ENCODE measurements at regions not wholly inside any gene's neighbourhood (a gene's known extent, or its start where the extent isn't known, plus 50 kb on each side); places are given as distances from the start of the nearest gene placed in this dataset.

- no peak for DNase-seq
Observed at GRCh38 chr18:78736015-78736690, 243.5 kb upstream of the SALL3 start.

DNA sequence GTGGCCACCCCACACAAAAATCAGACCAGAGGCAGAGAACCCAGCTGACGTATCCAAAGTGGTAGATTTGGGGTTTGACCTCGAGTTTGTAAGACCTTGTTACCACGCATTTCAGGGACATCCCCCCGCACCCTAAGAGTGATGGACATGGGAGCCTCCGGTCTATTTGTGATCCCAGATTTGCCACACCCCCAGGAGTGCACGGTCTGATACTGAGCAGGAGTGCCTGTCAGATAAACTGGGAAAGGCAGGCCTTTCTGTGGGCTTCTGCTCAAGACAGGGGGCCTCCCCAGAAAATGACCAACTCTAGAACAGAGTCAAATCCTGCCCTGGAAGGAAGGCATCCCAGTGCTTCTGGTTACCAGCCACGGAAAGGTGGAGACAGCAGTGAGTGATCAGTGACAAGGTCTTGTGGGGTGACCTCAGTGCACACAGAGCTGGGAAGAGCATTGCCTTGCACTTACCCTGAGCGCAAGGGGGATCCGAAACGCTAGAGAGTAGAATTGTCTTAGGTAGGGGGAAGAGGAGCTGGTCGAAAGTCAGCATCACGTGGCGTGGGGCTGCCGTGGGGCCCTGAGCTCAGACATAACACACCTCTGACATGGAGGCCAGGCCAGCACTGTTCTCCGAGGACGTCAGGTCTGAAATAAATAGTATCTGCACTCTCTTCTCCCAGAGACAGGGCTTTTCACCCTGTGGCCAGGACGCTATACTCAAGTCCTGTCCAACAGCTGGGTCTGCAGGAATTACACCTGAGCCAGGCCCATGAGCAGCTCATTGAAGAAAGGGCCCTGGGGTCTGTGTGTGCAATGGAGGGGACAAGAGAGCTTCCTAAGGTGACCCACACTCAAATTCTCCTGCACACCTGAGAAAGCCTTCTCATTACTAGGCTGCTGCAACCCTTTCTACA lies 242.4 kb upstream of the SALL3 start:
- DNase-seq, result no peak

GRCh38 chr18:78738076-78738690 lies 241.4 kb upstream of the SALL3 start:
- DNase-seq, result no peak

DNA sequence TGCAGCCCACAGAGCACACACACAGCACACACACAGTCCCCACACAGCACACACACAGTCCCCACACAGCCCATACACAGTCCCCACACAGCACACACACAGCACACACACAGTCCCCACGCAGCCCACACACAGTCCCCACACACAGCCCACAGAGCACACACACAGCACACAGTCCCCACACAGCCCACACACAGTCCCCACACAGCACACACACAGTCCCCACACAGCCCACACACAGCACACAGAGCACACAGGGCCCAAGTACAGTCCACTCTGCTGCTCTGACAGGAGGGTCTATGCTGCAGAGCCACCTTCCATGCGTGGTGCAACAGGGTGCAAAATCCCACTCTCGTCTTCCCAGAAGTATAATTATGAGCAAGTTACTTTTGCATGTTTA lies 240.5 kb upstream of the SALL3 start:
- DNase-seq, result no peak

- no peak for DNase-seq
Observed at GRCh38 chr18:78739882-78740677, 239.5 kb upstream of the SALL3 start.

GRCh38 chr18:78740876-78741275 lies 238.7 kb upstream of the SALL3 start:
- no peak for DNase-seq

DNA sequence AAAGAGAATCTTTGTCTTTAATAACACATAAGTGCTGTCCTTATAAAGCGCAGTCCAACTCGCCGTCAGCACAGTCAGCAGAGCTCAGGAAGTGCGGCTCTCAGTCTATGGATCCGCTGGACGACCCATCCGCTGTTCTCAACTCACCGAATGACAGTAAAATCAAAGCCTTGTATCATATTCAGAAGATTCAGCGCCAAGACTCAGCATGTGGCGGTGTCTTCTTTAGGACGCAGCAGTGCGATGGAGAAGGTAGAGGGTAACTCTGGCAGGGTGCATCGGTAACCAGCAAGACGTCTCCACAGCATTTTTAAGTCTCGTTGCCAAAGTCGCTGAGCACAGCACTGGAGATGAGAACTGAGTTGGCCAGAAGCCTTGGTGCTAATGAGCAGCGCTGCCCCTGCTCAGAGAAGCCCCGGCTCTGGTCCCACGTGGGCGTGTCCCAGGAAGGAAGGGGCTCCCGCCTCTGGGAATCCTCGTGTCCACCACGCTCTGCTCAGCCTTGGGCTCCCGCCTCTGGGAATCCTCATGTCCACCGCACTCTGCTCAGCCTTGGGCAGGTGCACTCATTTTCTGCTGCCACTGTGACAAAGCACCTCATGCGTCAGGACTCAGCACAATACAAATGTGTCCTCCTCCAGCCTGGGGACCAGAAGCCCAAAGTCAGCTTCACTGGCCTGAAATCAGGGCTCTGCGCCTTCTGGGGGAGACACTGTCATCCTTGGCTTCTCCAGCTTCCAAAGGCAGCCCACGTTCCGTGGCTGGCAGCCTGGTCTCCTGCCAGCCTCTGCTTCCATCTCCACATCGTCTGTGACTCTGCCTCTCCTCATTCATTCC lies 238.0 kb upstream of the SALL3 start:
- DNase-seq, result no peak

DNA sequence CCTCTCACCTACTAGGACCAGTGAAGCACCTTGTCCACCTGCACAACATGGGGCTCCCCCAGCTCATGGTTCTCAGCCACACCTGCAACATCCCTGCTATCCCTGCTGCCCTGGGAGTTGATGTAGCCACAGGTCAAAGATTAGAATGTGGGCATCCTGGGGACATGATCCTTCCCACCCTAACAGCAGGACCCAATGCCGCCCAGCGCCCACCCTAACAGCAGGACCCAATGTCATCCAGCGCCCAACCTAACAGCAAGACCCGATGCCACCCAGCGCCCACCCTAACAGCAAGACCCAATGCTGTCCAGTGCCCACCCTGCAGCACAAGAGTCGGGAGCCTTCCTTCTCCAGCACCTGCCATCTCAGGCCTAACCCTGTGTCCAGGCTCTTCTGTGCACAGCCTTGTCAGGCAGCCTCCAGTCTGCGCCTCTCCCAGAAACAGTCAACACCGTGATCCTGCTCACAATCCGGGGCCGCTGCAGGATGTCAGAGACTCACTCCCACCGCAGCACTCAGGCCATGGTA lies 237.3 kb upstream of the SALL3 start:
- DNase-seq, result no peak

- DNase-seq, result no peak
Observed at GRCh38 chr18:78743078-78743477, 236.5 kb upstream of the SALL3 start.

- no peak for DNase-seq
Observed at GRCh38 chr18:78751664-78752063, 228.0 kb upstream of the SALL3 start.

DNA sequence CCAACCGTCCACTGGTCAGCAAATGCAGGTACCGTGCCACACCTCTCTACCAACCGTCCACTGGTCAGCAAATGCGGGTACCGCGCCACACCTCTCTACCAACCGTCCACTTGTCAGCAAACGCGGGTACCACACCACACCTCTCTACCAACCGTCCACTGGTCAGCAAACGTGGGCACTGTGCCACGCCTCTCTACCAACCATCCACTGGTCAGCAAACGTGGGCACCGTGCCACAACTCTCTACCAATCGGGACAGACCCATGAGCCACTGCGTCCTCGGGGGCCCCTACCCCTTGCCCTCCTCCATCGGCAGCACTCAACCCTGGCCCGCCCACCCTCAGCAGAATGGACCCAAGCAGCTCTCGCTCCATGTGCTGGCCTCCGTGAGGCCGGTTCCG lies 226.4 kb upstream of the SALL3 start:
- no peak for DNase-seq

- DNase-seq, result no peak
Observed at GRCh38 chr18:78754311-78755043, 225.1 kb upstream of the SALL3 start.

GRCh38 chr18:78757014-78757413 lies 222.6 kb upstream of the SALL3 start:
- no peak for DNase-seq

DNA sequence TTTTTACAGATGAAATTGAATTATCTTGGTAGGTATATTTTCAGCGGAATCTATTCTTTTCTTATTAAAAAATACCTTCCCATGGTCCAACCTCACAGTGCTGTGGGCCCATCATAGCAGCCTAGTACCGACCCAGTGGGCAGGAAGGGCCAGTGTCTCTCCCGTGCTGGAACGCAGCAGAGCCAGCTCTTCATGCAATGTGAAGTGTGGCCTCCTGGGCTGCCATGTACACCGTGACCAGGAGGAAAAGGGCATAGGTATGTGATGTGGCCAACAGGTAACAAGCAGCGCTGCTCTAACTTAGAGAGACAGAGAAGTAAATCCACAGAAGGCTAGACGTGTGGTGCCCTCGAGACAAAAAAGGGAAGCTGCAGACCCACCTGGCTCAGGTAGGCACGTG lies 221.1 kb upstream of the SALL3 start:
- DNase-seq, result no peak

GRCh38 chr18:78762753-78763152 lies 216.9 kb upstream of the SALL3 start:
- no peak for DNase-seq

GRCh38 chr18:78764544-78764943 lies 215.1 kb upstream of the SALL3 start:
- no peak for DNase-seq

DNA sequence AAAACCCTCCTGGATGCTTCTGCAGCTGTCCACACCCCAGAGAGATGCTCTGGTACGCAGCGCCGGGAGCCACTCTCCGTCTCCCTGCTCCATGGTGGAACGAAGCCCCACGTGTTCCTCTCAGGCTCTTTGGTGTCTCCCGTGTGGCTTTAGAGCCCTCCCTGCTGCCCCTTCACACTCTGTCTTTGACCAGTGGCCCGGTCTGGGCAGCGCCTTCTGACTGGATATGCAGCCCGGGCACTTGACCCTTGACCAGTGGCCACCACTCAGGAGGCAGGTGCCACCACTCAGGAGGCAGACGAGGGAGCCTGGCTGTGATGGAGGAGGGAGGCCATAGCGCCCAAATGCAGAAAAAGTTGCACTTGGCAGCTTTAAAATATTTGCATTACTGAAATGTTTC lies 214.5 kb upstream of the SALL3 start:
- DNase-seq, result no peak

GRCh38 chr18:78765637-78766281 lies 213.9 kb upstream of the SALL3 start:
- DNase-seq, result no peak

DNA sequence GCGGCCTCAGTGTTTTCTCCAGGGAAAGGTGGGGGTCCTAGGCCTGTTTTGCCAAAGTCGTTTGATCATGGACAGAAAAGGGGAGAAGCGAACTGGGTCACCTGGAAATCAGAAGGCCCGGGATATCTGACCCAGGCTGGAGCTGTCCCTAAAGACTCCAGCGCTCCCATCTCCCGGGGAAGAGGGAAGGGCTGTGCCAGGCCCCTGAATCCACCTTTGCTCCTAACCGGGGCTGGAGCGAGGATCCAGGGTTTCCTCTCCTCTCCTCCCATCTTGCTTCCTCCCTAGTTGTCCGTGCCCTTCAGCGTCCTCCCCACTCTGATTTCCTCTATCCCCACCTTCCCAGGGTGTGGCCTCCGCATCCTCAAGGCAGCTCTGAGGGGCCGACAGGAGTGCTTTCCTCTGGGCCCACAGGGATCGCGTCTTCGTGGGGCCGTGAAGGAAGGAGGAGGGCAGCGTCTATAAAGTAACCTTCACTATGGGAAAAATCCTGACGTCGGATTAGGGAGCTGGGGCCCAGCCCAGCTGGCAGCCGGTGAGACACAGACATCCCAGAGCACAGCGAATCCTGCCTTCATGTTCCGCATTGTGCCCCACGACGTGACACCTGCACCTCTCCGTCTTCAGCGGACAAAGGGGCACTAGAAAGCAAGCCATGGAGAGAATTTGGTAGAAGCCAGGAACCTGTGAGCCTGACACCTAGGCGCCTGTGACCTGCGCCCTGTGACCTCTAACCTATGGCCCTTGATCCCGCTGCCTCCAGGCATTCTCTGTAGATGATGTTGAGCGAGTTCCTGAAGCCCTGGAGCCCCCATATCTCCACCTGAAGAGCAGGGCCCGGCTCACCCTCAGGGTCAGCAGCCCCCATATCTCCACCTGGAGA lies 212.7 kb upstream of the SALL3 start:
- no peak for DNase-seq

DNA sequence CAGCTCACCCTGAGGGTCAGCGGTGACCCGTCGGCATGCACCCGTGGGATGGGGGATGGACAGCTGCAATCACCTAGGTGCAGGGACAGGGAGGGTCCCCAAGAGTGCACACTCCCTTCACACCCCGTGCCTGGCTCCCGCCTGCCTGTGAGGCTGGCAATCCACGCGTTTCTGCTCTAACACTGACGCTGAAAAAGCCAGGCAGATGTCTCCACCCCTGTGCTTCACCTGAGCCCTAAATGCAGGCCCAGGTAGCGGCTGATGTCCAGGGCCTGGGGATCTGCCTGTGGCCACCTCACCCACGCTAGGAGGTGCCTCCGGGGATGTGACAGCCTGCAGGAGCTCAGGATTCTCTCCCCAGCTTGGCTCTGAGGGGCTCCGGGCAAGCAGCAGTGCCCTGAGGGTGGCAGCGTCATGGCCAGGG lies 212.0 kb upstream of the SALL3 start:
- no peak for DNase-seq

All from suppressor macrophage treated with lipopolysaccharide for 4 hours (primary cell).